Calu3 (cell line): ENCODE measurements at regions not wholly inside any gene's neighbourhood (a gene's known extent, or its start where the extent isn't known, plus 50 kb on each side); places are given as distances from the start of the nearest gene placed in this dataset.

ENCODE experiments used
- BruUV-seq: library from RNA; stranded (reverse); fragments of 400-500 nt; replicated peaks from 2 replicates; lab custom pipeline; 2021; lab: Mats Ljungman, UMichigan
- CTCF ChIA-PET: fragments of 300-600 bp; sonication (Branson Sonifier 250); formaldehyde crosslinking; loops from one replicate; lab custom pipeline; 2022; ENCODE audit warnings: antibody characterized with exemption; lab: Charles Lee
- DNase-seq: peaks from one replicate; pipeline ENCODE4 v3.0.0; 2022
- H3K27ac Mint-ChIP-seq: one replicate; pipeline ENCODE4 v1.8.0; 2022; ENCODE audit warnings: mixed read lengths; ENCODE audit not compliant: unreplicated experiment
- H3K27me3 Mint-ChIP-seq: one replicate; pipeline ENCODE4 v1.8.0; 2022; ENCODE audit warnings: mixed read lengths; ENCODE audit not compliant: unreplicated experiment
- H3K36me3 Mint-ChIP-seq: one replicate; pipeline ENCODE4 v1.8.0; 2022; ENCODE audit warnings: mild to moderate bottlenecking, moderate library complexity, mixed read lengths; ENCODE audit not compliant: insufficient read depth, unreplicated experiment
- H3K4me1 Mint-ChIP-seq: one replicate; pipeline ENCODE4 v1.8.0; 2022; ENCODE audit warnings: mild to moderate bottlenecking, low read depth, mixed read lengths; ENCODE audit not compliant: unreplicated experiment
- H3K4me3 Mint-ChIP-seq: one replicate; pipeline ENCODE4 v1.8.0; 2022; ENCODE audit warnings: mild to moderate bottlenecking, low read depth, moderate library complexity, mixed read lengths; ENCODE audit not compliant: unreplicated experiment
- H3K9me3 Mint-ChIP-seq: one replicate; pipeline ENCODE4 v1.8.0; 2022; ENCODE audit warnings: low read depth, mixed read lengths; ENCODE audit not compliant: unreplicated experiment
- intact Hi-C: fragments of 100-400 bp; cut with micrococcal nuclease; formaldehyde crosslinking; loops from one replicate; pipeline ENCODE4 v1.10.0; 2022; ENCODE audit not compliant: unreplicated experiment
- TF ChIP-seq, protein P1 (sequence below): fragments of 200-600 bp; IDR thresholded peaks from one replicate; pipeline ENCODE4 v1.8.0; 2022; ENCODE audit warnings: antibody characterized with exemption; ENCODE audit not compliant: unreplicated experiment

DNA sequence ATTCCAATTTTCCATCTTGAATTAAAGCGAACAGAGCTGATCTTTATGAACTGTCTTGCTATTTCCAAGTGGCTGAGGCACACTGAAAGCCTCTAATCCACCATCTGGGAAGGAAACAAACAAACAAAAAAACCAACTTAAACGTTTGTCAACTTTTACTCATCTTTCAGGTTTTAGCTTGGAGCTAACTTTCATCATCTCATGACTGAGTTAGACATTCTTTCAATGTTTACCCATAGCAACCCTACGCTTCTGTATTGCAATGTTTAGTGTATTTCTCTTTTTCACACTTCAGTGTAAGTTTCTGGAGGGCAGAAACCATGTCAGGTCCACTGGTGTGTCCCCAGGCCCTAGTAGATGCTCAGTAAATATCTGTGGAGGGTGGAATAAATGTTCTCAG is 343.8 kb downstream of the GBA3 start:
- H3K4me1 Mint-ChIP-seq = peaks cover 20% of the 10 kb centered on the region
- intact Hi-C loops = no loop called here
- H3K9me3 Mint-ChIP-seq = no peaks in the 10 kb centered on the region
- no TSS peak for BruUV-seq
- DNase-seq = no peak
- no peak overlapping the region for H3K4me3 Mint-ChIP-seq
- CTCF ChIA-PET = no interaction called here
- no peak overlapping the region for H3K27ac Mint-ChIP-seq
- H3K36me3 Mint-ChIP-seq = no peaks in the 10 kb centered on the region
- H3K27me3 Mint-ChIP-seq = no peaks in the 10 kb centered on the region
- TF ChIP-seq, protein P1, sequence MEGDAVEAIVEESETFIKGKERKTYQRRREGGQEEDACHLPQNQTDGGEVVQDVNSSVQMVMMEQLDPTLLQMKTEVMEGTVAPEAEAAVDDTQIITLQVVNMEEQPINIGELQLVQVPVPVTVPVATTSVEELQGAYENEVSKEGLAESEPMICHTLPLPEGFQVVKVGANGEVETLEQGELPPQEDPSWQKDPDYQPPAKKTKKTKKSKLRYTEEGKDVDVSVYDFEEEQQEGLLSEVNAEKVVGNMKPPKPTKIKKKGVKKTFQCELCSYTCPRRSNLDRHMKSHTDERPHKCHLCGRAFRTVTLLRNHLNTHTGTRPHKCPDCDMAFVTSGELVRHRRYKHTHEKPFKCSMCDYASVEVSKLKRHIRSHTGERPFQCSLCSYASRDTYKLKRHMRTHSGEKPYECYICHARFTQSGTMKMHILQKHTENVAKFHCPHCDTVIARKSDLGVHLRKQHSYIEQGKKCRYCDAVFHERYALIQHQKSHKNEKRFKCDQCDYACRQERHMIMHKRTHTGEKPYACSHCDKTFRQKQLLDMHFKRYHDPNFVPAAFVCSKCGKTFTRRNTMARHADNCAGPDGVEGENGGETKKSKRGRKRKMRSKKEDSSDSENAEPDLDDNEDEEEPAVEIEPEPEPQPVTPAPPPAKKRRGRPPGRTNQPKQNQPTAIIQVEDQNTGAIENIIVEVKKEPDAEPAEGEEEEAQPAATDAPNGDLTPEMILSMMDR = no peak

DNA sequence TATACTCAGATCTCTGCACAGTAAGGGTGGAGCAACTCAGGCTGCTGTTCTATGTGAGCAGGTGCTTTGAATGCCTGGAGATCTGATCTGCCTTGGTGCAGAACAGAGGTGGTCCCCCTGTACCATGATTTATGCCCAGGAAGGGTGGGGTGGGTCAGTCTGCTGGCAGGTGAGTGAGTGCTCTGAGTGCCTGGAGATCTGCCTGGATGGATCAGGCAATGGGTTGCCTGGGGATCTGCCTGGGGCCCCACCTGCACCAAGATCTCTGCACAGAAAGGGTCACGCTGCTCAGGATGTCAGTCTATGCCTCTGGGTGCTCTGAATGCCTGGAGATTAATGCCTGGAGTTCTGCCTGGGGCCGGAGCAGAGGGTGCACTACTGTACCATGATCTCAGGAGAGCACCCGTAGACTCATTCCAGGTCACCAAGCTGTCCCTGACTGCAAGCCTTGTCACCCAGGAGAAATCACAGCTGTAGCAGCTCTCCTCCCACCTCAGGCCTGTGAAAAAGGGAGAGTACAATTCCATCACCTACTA is 342.9 kb downstream of the GBA3 start:
- no peaks in the 10 kb centered on the region for H3K9me3 Mint-ChIP-seq
- H3K27me3 Mint-ChIP-seq = no peaks in the 10 kb centered on the region
- H3K36me3 Mint-ChIP-seq = no peaks in the 10 kb centered on the region
- intact Hi-C loops = no loop called here
- no TSS peak for BruUV-seq
- no peak for DNase-seq
- CTCF ChIA-PET = no interaction called here
- TF ChIP-seq, protein P1 = no peak
- H3K27ac Mint-ChIP-seq = no peak overlapping the region
- peaks cover 19% of the 10 kb centered on the region for H3K4me1 Mint-ChIP-seq
- H3K4me3 Mint-ChIP-seq = no peak overlapping the region

DNA sequence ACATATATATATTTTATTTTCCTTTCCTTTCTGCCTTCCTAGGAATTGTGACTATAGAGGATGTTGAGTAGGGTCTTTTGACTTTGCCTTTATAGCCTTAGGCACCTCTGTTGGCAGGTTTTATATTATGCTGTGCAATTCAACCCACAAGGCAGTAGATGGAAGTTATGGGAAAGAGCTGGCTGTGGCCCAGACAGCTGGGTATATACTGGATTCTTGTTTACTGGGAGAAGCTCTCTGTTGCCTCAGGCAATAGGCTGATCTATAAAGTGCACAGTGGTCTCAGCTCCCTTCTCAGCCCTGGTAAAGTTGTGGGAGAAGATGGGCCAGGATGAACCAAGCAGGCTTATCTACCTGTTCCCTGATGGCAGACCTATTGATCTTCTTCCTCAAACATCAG is 342.0 kb downstream of the GBA3 start:
- intact Hi-C loops = no loop called here
- TF ChIP-seq, protein P1 = no peak
- no peak overlapping the region for H3K27ac Mint-ChIP-seq
- H3K36me3 Mint-ChIP-seq = no peaks in the 10 kb centered on the region
- no peak for DNase-seq
- no peaks in the 10 kb centered on the region for H3K27me3 Mint-ChIP-seq
- no TSS peak for BruUV-seq
- CTCF ChIA-PET = no interaction called here
- H3K9me3 Mint-ChIP-seq = no peaks in the 10 kb centered on the region
- no peak overlapping the region for H3K4me3 Mint-ChIP-seq
- H3K4me1 Mint-ChIP-seq = peaks cover 10% of the 10 kb centered on the region

DNA sequence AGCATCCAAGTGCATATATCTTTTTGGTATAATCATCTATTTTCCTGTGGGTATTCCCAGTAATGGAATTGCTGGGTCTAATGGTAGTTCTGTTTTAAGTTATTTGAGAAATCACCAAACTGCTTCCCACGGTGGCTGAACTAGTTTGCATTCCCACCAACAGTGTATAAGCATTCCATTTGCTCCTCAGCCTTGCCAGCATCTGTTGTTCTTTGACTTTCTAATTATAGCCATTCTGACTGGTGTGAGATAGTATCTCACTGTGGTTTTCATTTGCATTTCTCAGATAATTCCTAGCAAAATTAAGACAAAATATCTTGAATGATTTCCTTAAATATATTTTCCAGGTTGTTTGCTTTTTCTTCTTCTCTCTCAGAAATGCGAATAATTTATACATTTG is 341.1 kb downstream of the GBA3 start:
- no peak for DNase-seq
- Mint-ChIP-seq H3K36me3 (no peaks in the 10 kb centered on the region), H3K27me3 (no peaks in the 10 kb centered on the region), H3K27ac (no peak overlapping the region), H3K9me3 (no peaks in the 10 kb centered on the region), H3K4me3 (no peak overlapping the region), H3K4me1 (peaks cover under 1% of the 10 kb centered on the region)
- intact Hi-C loops = no loop called here
- no TSS peak for BruUV-seq
- CTCF ChIA-PET = no interaction called here
- TF ChIP-seq, protein P1 = no peak
